Vagina (tissue), 2 donors: ENCODE measurements at regions not wholly inside any gene's neighbourhood (a gene's known extent, or its start where the extent isn't known, plus 50 kb on each side); places are given as distances from the start of the nearest gene placed in this dataset.

Experiments
- POLR2A ChIP-seq, 2 donors: fragments of 450-650 bp; IDR thresholded peaks; one replicate each; pipeline ENCODE4 v1.6.1; 2017; ENCODE audit warnings: antibody characterized with exemption in 2 of 2, mild to moderate bottlenecking in 2 of 2, moderate library complexity in 2 of 2
- TF ChIP-seq, protein P1 (sequence below), 3 experiments: fragments of 450-650 bp in 2 of 3; fragments of 200-600 bp in 1 of 3; sonication (generic) in 1 of 3; IDR thresholded peaks; one replicate each; pipeline ENCODE4 v1.5.1; 2017 to 2019; ENCODE audit warnings: antibody characterized with exemption in 3 of 3, mild to moderate bottlenecking in 2 of 3, moderate library complexity in 2 of 3

DNA sequence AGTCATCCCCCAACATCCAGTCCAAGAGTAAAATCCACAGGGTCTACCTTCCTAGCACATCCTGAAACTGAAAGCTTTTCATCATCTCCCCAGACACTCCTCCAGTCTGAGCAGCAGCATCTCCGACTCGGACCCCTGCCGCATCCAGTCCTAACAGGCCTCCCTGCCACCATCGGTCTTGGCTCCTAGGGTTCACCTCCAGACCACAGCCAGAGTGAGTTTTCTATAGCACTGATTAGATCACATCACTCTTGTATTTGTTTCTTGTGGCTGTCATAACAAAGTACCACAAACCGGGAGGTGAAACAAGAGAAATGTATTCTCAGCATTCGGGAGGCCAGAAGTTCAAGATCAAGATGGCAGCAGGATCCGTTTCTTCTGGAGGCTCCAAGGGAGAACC is 187.8 kb downstream of the TOMM20 start:
- TF ChIP-seq, protein P1, sequence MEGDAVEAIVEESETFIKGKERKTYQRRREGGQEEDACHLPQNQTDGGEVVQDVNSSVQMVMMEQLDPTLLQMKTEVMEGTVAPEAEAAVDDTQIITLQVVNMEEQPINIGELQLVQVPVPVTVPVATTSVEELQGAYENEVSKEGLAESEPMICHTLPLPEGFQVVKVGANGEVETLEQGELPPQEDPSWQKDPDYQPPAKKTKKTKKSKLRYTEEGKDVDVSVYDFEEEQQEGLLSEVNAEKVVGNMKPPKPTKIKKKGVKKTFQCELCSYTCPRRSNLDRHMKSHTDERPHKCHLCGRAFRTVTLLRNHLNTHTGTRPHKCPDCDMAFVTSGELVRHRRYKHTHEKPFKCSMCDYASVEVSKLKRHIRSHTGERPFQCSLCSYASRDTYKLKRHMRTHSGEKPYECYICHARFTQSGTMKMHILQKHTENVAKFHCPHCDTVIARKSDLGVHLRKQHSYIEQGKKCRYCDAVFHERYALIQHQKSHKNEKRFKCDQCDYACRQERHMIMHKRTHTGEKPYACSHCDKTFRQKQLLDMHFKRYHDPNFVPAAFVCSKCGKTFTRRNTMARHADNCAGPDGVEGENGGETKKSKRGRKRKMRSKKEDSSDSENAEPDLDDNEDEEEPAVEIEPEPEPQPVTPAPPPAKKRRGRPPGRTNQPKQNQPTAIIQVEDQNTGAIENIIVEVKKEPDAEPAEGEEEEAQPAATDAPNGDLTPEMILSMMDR (IDR thresholded peaks at IDR 0.05) = no peak
- no peak for TF ChIP-seq POLR2A (IDR thresholded peaks at IDR 0.05)
